GM23338 (cell line): ENCODE measurements at regions not wholly inside any gene's neighbourhood (a gene's known extent, or its start where the extent isn't known, plus 50 kb on each side); places are given as distances from the start of the nearest gene placed in this dataset.

Experiments
- ATAC-seq: fragments of 200-7000 bp; cut with Tn5 transposase; 3 replicates; pipeline ENCODE4 v1.9.1; 2020
- DNase-seq: peaks from one replicate; pipeline ENCODE4 v3.0.0-alpha.2; 2015; ENCODE audit warnings: low spot score
- H2AFZ ChIP-seq: fragments of 200-600 bp; sonication (generic); 2 replicates; pipeline ENCODE4 v1.8.0; 2016; ENCODE audit warnings: antibody characterized with exemption, mild to moderate bottlenecking, moderate library complexity
- H3F3A ChIP-seq: fragments of 200-600 bp; sonication (generic); replicated peaks from 2 replicates; pipeline ENCODE4 v1.8.0; 2017; ENCODE audit warnings: antibody characterized with exemption, mixed run types, low read depth
- H3K27ac ChIP-seq: fragments of 200-600 bp; sonication (generic); 2 replicates; pipeline ENCODE4 v1.6.1; 2016; ENCODE audit warnings: low read depth
- H3K27me3 ChIP-seq: fragments of 200-600 bp; sonication (generic); 2 replicates; pipeline ENCODE4 v1.8.0; 2016; ENCODE audit warnings: mild to moderate bottlenecking, mixed run types, moderate library complexity; ENCODE audit not compliant: insufficient read depth
- H3K36me3 ChIP-seq: fragments of 200-600 bp; sonication (generic); 2 replicates; pipeline ENCODE4 v1.8.0; 2016; ENCODE audit warnings: mild to moderate bottlenecking; ENCODE audit not compliant: insufficient read depth
- H3K4me1 ChIP-seq: fragments of 200-600 bp; sonication (generic); 2 replicates; pipeline ENCODE4 v1.8.0; 2016; ENCODE audit warnings: mild to moderate bottlenecking, moderate library complexity; ENCODE audit not compliant: insufficient read depth
- H3K4me2 ChIP-seq: fragments of 200-600 bp; sonication (generic); 2 replicates; pipeline ENCODE4 v1.7.1; 2017; ENCODE audit warnings: mixed run types
- H3K4me3 ChIP-seq: fragments of 200-600 bp; sonication (generic); 2 replicates; pipeline ENCODE4 v1.6.1; 2016; ENCODE audit warnings: mixed run types
- H3K79me2 ChIP-seq: fragments of 200-600 bp; sonication (generic); replicated peaks from 2 replicates; pipeline ENCODE4 v1.8.0; 2017; ENCODE audit warnings: mild to moderate bottlenecking; ENCODE audit not compliant: insufficient read depth
- H3K9me2 ChIP-seq: fragments of 200-600 bp; sonication (generic); 2 replicates; pipeline ENCODE4 v1.8.0; 2017; ENCODE audit not compliant: insufficient read depth
- H4K20me1 ChIP-seq: fragments of 200-600 bp; sonication (generic); replicated peaks from 2 replicates; pipeline ENCODE4 v1.8.0; 2017; ENCODE audit warnings: mild to moderate bottlenecking; ENCODE audit not compliant: insufficient read depth
- H3K27ac Mint-ChIP-seq: 2 replicates; pipeline ENCODE4 v1.8.0; 2020; ENCODE audit warnings: inconsistent platforms, mild to moderate bottlenecking, moderate library complexity, mixed read lengths
- H3K27me3 Mint-ChIP-seq: 3 replicates; pipeline ENCODE4 v1.8.0; 2022; ENCODE audit warnings: low read depth, mild to moderate bottlenecking, moderate library complexity, mixed read lengths, inconsistent platforms; ENCODE audit not compliant: insufficient read depth, poor library complexity
- H3K36me3 Mint-ChIP-seq: 3 replicates; pipeline ENCODE4 v1.8.0; 2021; ENCODE audit warnings: low read depth, mild to moderate bottlenecking, inconsistent platforms, moderate library complexity, mixed read lengths
- H3K4me1 Mint-ChIP-seq: 3 replicates; pipeline ENCODE4 v1.8.0; 2020; ENCODE audit warnings: mild to moderate bottlenecking, inconsistent platforms, mixed read lengths
- H3K4me3 Mint-ChIP-seq: 3 replicates; pipeline ENCODE4 v1.8.0; 2021; ENCODE audit warnings: moderate library complexity, mild to moderate bottlenecking, inconsistent platforms, mixed read lengths
- H3K9me3 Mint-ChIP-seq: 3 replicates; pipeline ENCODE4 v1.8.0; 2020; ENCODE audit warnings: moderate library complexity, mild to moderate bottlenecking, inconsistent platforms, mixed read lengths
- CREB1 ChIP-seq: fragments of 250-450 bp; sonication (Bioruptor Pico); IDR thresholded peaks from 2 replicates; pipeline ENCODE4 v1.5.0; 2020; ENCODE audit warnings: low read depth, mild to moderate bottlenecking, moderate library complexity
- CTCF ChIP-seq, 2 experiments: fragments of 200-600 bp in 1 of 2; sonication (generic) in 1 of 2; conservative IDR thresholded peaks; 2 replicates each; pipeline versions ENCODE4 v1.5.1 to v1.6.1; 2016 to 2017; ENCODE audit warnings: antibody characterized with exemption in 2 of 2, low read depth in 2 of 2, mild to moderate bottlenecking in 2 of 2, moderate library complexity in 1 of 2
- ETS1 ChIP-seq: IDR thresholded peaks from 2 replicates; pipeline ENCODE4 v1.6.1; 2016; ENCODE audit warnings: antibody characterized with exemption
- EZH2 ChIP-seq: fragments of 200-600 bp; sonication (generic); IDR thresholded peaks from one replicate; pipeline ENCODE4 v1.8.0; 2017; ENCODE audit warnings: antibody characterized with exemption, mild to moderate bottlenecking, low read depth; ENCODE audit not compliant: unreplicated experiment
- EZH2phosphoT487 ChIP-seq: fragments of 200-600 bp; sonication (generic); IDR thresholded peaks from one replicate; pipeline ENCODE4 v1.8.1; 2018; ENCODE audit warnings: antibody characterized with exemption; ENCODE audit not compliant: unreplicated experiment
- JUNB ChIP-seq: IDR thresholded peaks from one replicate; pipeline ENCODE4 v1.6.1; 2016; ENCODE audit warnings: antibody characterized with exemption; ENCODE audit not compliant: unreplicated experiment
- NANOG ChIP-seq: IDR thresholded peaks from 2 replicates; pipeline ENCODE4 v1.6.1; 2016; ENCODE audit warnings: antibody characterized with exemption, borderline replicate concordance
- POLR2AphosphoS5 ChIP-seq: IDR thresholded peaks from 2 replicates; pipeline ENCODE4 v1.6.1; 2016; ENCODE audit warnings: antibody characterized with exemption, low read depth
- REST ChIP-seq: IDR thresholded peaks from one replicate; pipeline ENCODE4 v1.6.1; 2018; ENCODE audit warnings: antibody characterized with exemption; ENCODE audit not compliant: unreplicated experiment
- STAT1 ChIP-seq: IDR thresholded peaks from one replicate; pipeline ENCODE4 v1.6.1; 2016; ENCODE audit warnings: antibody characterized with exemption; ENCODE audit not compliant: unreplicated experiment
- ZNF114 ChIP-seq: fragments of 250-450 bp; sonication (Bioruptor Pico); IDR thresholded peaks from 2 replicates; pipeline ENCODE4 v1.5.0; 2020; ENCODE audit warnings: mild to moderate bottlenecking, moderate library complexity
- ZNF331 ChIP-seq: fragments of 250-450 bp; sonication (Bioruptor Pico); IDR thresholded peaks from 2 replicates; pipeline ENCODE4 v1.5.0; 2020; ENCODE audit warnings: low read depth, mild to moderate bottlenecking, moderate library complexity
- ZNF462 ChIP-seq: fragments of 250-450 bp; sonication (Bioruptor Pico); IDR thresholded peaks from 2 replicates; pipeline ENCODE4 v1.5.0; 2020; ENCODE audit warnings: mild to moderate bottlenecking, moderate library complexity

GRCh38 chr2:228728961-228729360 is 542.1 kb downstream of the PID1 start:
- Mint-ChIP-seq H3K27me3 (no peaks in the 10 kb centered on the region), H3K4me1 (0 out of 3 replicates have a peak, but pooled peaks cover 2% of the 10 kb centered on the region), H3K36me3 (no peaks in the 10 kb centered on the region), H3K27ac (no peak overlapping the region), H3K4me3 (no peak overlapping the region), H3K9me3 (no peaks in the 10 kb centered on the region; the same call in 2 of the 3 replicates)
- no peak overlapping the region for H3K4me3 ChIP-seq
- no peaks in the 10 kb centered on the region for H4K20me1 ChIP-seq
- H2AFZ ChIP-seq = no peak overlapping the region
- peaks cover 4% of the 10 kb centered on the region; the same call in 1 of the 2 replicates for H3K4me1 ChIP-seq
- TF ChIP-seq ZNF331 (CRISPR knock-in tag) (no peak), EZH2 (no peak), JUNB (no peak), ETS1 (no peak), REST (no peak), EZH2phosphoT487 (no peak), CREB1 (CRISPR knock-in tag) (no peak), STAT1 (no peak), ZNF114 (no peak), CTCF (conservative IDR thresholded peaks at IDR 0.05; ENCODE audit: low read depth in 2 of 2) (no peak), NANOG (no peak), POLR2AphosphoS5 (no peak), ZNF462 (CRISPR knock-in tag) (no peak)
- peak; percentile 35 for DNase-seq
- no peaks in the 10 kb centered on the region for H3K36me3 ChIP-seq
- H3K27me3 ChIP-seq = no peaks in the 10 kb centered on the region
- H3K27ac ChIP-seq = no peak overlapping the region
- H3K4me2 ChIP-seq = no peak overlapping the region
- H3F3A ChIP-seq = no peaks in the 10 kb centered on the region
- H3K79me2 ChIP-seq = no peaks in the 10 kb centered on the region
- peak; percentile 40; the same call in 2 of the 3 replicates for ATAC-seq
- H3K9me2 ChIP-seq = no peaks in the 10 kb centered on the region
